Small intestine (tissue), 7 donors: ENCODE measurements at regions not wholly inside any gene's neighbourhood (a gene's known extent, or its start where the extent isn't known, plus 50 kb on each side); places are given as distances from the start of the nearest gene placed in this dataset.
"Not testable (repeated sequence)": the region's sequence is repeated elsewhere in the genome, so short reads cannot be mapped to it uniquely, and the experiment has no call there.

Source experiments
- DNase-seq, 2 donors: peaks; one replicate each; pipeline versions ENCODE4 v3.0.0 to v3.0.0-alpha.2; 2013
- FAIRE-seq: peaks from 2 replicates; lab custom pipeline; 2012; peaks lifted over from hg19 to GRCh38; lab: Jason Lieb, UNC
- H3K27ac ChIP-seq, 3 donors: one replicate each; pipeline ENCODE4 v1.5.1; 2013; ENCODE audit warnings: low read length in 2 of 3, mild to moderate bottlenecking in 2 of 3, control low read depth in 1 of 3, inconsistent platforms in 1 of 3, low read depth in 1 of 3, moderate library complexity in 1 of 3
- H3K27me3 ChIP-seq, 3 donors: one replicate each; pipeline ENCODE4 v1.6.1; 2013; ENCODE audit warnings: low read length in 3 of 3, inconsistent platforms in 1 of 3; ENCODE audit not compliant: control insufficient read depth in 3 of 3, insufficient read depth in 3 of 3
- H3K36me3 ChIP-seq, 3 donors: one replicate each; pipeline ENCODE4 v1.6.1; 2013; ENCODE audit warnings: low read length in 3 of 3, inconsistent platforms in 1 of 3, low read depth in 1 of 3, mild to moderate bottlenecking in 1 of 3, moderate library complexity in 1 of 3; ENCODE audit not compliant: control insufficient read depth in 3 of 3, insufficient read depth in 2 of 3
- H3K4me1 ChIP-seq, 3 donors: one replicate each; pipeline ENCODE4 v1.6.1; 2013; ENCODE audit warnings: low read length in 2 of 3, inconsistent platforms in 1 of 3, low read depth in 1 of 3, mild to moderate bottlenecking in 1 of 3, moderate library complexity in 1 of 3; ENCODE audit not compliant: control insufficient read depth in 3 of 3, insufficient read depth in 2 of 3
- H3K4me3 ChIP-seq, 3 donors: one replicate each; pipeline ENCODE4 v1.5.1; 2013; ENCODE audit warnings: low read length in 3 of 3, control low read depth in 1 of 3, inconsistent platforms in 1 of 3, low read depth in 1 of 3, mild to moderate bottlenecking in 1 of 3, moderate library complexity in 1 of 3
- H3K9me3 ChIP-seq, 2 donors: one replicate each; pipeline ENCODE4 v1.6.1; 2013; ENCODE audit warnings: low read depth in 1 of 2, low read length in 1 of 2; ENCODE audit not compliant: control insufficient read depth in 2 of 2, insufficient read depth in 1 of 2
- WGBS, 3 donors: extraction: QIAGEN DNeasy Blood & Tissue Kit; methylation state at CpG; one replicate each; pipeline ENCODE4 v1.1.7; 2013; 5-methylcytosine and 5-hydroxymethylcytosine counted together
- donor health status: healthy with polysubstance abuse.
- donor health status: control.
- donor health status: control.
- donor health status: Bipolar disorder and iron deficiency.
- donor health status: healthy.

DNA sequence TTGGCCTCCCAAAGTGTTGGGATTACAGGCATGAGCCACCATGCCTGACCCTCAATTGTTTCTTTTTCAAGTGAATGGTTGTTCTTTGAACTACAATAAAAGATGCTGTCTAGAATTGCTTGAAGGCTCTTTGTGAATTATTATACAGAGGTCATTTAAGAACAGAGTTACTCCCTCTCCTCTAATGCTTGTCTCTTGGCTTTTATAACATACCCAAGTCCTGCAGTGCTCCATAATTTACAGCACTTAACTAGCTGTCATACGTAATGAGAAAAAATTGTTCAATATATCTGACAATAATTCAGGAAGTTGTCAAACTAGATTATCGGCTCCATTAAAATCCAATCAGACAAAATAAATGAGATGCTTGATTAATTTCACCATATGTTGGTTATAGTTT is 823.0 kb upstream of the ATXN7L3B start:
- no peak overlapping the region for H3K27ac ChIP-seq
- no peaks in the 10 kb centered on the region for H3K27me3 ChIP-seq
- H3K9me3 ChIP-seq = no peaks in the 10 kb centered on the region
- H3K4me1 ChIP-seq = no peaks in the 10 kb centered on the region
- H3K4me3 ChIP-seq = no peak overlapping the region
- FAIRE-seq = no peak
- DNase-seq = no peak
- no peaks in the 10 kb centered on the region for H3K36me3 ChIP-seq
- 76 to 83% (median 80%) methylated on average over 2 of the region's 2 CpGs for WGBS, 3 donors

DNA sequence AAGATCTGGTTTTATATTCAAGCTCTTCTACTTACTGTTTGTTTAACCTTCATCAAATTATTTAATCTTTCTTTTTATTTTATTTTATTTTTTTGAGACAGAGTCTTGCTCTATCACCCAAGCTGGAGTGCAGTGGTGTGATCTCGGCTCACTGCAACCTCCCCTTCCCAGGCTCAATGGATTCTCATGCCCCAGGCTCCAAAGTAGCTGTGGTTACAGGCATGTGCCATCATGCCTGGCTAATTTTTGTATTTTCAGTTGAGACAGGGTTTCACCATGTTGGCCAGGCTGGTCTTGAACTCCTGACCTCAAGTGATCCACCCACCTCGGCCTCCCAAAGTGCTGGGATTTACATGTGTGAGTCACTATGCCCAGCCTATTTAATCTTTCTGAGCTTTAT is 821.5 kb upstream of the ATXN7L3B start:
- not testable (repeated sequence) for H3K27me3 ChIP-seq, H3K27ac ChIP-seq, DNase-seq, H3K9me3 ChIP-seq, H3K36me3 ChIP-seq, H3K4me3 ChIP-seq, FAIRE-seq, H3K4me1 ChIP-seq
- WGBS, 3 donors = 42 to 58% (median 46%) methylated on average over 2 of the region's 2 CpGs

DNA sequence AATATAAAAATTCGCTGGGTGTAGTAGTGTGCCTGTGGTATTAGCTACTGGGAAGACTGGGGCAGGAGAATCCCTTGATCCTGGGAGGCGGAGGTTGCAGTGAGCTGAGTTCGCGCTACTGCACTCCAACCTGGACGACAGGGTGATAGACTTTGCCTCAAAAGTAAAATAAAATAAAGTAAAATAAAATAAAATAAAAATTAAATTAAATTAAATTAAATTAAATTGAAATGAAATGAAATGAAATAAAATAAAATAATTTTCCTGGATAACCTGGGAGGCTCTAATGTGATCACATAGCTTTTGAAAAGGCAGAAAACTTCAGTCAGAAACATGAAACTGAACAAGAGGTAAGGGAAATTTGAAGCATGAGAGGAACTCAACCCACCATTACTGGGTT is 818.4 kb upstream of the ATXN7L3B start:
- H3K9me3 ChIP-seq = no peaks in the 10 kb centered on the region
- H3K27me3 ChIP-seq = no peaks in the 10 kb centered on the region
- DNase-seq = no peak
- WGBS, 3 donors = 84 to 92% (median 86%) methylated on average over 5 of the region's 5 CpGs
- H3K27ac ChIP-seq = no peak overlapping the region
- FAIRE-seq = no peak
- no peak overlapping the region for H3K4me3 ChIP-seq
- no peaks in the 10 kb centered on the region for H3K4me1 ChIP-seq
- no peaks in the 10 kb centered on the region for H3K36me3 ChIP-seq

DNA sequence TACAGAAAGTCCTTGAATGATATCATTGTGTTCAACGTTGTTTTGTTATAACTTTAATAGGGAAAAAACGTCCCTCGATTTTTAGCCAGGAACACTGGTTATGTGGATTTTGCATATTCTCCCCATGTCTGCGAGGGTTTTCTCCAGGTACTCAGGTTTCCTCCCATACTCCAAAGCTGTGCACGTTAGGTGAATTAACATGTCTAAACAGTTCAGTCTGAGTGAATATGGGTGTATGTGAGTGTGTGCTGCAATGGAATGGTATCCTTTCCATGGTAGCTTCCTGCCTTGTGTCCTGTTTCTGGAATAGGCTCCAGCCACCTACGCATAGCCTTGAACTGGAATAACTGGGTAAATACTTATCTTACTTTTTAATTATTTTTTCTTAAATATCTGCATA is 810.8 kb upstream of the ATXN7L3B start:
- WGBS, 3 donors = 80 to 84% (median 82%) methylated on average over 6 of the region's 6 CpGs
- Histone ChIP-seq H3K27me3 (no peaks in the 10 kb centered on the region), H3K4me3 (no peak overlapping the region), H3K36me3 (no peaks in the 10 kb centered on the region), H3K4me1 (no peaks in the 10 kb centered on the region), H3K9me3 (no peaks in the 10 kb centered on the region), H3K27ac (no peak overlapping the region)
- FAIRE-seq (no peak), DNase-seq (no peak)

DNA sequence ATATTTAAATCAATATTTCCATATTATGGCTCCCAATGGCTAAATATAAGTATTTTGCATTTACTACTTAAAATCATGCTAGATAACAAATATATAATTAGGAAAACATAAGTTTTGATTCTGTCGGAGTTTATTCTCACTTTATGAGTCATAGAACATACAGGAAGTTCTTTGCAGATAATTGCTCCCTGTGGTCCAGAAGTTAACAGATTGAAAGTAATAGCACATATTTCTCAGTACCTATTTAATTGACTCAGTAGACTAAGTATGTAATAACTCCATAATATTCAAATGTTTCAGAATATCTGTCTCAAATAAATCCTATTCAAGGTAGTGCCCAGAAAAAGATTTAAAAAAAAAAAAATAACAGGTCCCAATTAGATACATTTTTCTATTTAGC is 806.0 kb upstream of the ATXN7L3B start:
- Histone ChIP-seq H3K4me1 (no peaks in the 10 kb centered on the region), H3K27ac (no peak overlapping the region), H3K27me3 (no peaks in the 10 kb centered on the region), H3K4me3 (no peak overlapping the region), H3K36me3 (no peaks in the 10 kb centered on the region), H3K9me3 (no peaks in the 10 kb centered on the region)
- WGBS, 3 donors = 44 to 60% (median 55%) methylated on average over 1 of the region's 1 CpG
- DNase-seq (no peak), FAIRE-seq (no peak)

DNA sequence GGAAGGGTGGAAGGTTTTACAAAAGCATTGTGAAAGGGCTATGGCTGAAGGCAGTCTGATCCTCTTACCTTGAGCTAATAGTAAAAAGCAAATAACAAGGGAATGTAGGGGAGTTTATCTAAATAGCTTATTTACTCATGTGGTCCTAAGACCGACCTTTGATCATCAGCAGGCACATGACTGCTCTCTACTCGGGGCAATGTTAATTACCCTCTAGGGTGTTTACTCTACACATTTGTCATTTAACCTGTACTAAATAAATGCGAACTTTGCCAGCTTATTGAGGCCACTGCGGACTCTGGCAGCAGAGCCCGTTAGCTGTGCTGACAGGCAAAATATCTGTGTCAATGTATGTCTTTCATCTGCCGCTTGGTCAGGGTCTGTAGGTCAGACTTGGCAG is 768.3 kb upstream of the ATXN7L3B start:
- DNase-seq = no peak
- no peak for FAIRE-seq
- 32 to 45% (median 38%) methylated on average over 6 of the region's 6 CpGs for WGBS, 3 donors
- no peaks in the 10 kb centered on the region for H3K4me1 ChIP-seq
- H3K36me3 ChIP-seq = no peaks in the 10 kb centered on the region
- H3K27me3 ChIP-seq = no peaks in the 10 kb centered on the region
- no peak overlapping the region for H3K4me3 ChIP-seq
- no peak overlapping the region for H3K27ac ChIP-seq
- peaks cover 0 to 24% of the 10 kb centered on the region in 2 donors for H3K9me3 ChIP-seq

DNA sequence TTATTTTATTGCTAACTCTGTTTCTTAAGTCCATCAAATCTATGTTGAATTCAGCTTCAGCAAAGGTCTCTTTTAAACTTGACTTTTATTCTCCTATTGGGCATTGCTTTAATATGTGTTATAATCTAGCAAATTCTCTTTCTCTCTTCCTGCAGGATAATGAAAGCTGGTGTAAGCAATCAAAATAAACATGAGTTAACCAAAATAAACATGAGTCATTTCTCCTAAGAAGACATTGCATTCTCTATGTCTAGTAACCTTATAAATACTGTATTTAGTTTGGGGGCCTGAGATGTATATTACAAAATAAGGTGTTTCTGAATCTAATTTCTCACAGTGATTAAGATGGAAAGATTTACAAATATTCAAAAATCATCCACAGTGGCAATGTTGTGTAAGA is 739.1 kb upstream of the ATXN7L3B start:
- FAIRE-seq = no peak
- DNase-seq = no peak
- Histone ChIP-seq H3K9me3 (peaks cover 1 to 10% of the 10 kb centered on the region in 2 donors), H3K27me3 (no peaks in the 10 kb centered on the region), H3K27ac (no peak overlapping the region), H3K36me3 (no peaks in the 10 kb centered on the region), H3K4me1 (no peaks in the 10 kb centered on the region), H3K4me3 (no peak overlapping the region)

DNA sequence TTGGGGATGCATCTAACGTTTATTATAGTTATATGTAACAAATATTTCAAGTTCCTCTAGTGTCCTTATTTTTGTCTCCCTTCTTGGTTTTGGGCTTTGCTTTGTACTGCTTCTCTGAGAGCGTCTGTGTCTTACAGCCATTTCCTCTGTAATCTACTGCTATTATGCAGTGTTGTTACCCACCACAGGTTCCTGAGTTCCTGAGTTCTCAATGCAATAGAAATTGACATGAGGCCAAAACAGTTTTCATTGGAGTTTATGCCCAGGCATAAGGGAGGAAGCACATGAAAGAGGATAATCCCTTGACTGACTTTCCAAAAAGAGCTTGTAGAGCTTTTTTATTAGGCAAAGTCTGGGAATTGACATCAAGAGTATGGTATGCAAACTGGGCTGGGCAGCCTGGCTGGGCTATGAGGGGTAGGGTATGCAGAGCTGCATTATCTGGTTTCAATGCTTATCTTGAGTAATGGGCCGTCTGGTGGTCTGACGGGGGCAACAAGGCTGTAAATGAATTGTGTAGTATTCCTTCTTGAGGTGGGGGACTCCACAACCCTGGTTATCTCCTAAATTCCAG is 722.5 kb upstream of the ATXN7L3B start:
- FAIRE-seq = no peak
- DNase-seq = no peak
- no peaks in the 10 kb centered on the region for H3K4me1 ChIP-seq
- 48 to 57% (median 50%) methylated on average over 4 of the region's 4 CpGs for WGBS, 3 donors
- H3K27ac ChIP-seq = no peak overlapping the region
- no peaks in the 10 kb centered on the region for H3K9me3 ChIP-seq
- H3K4me3 ChIP-seq = no peak overlapping the region
- H3K27me3 ChIP-seq = no peaks in the 10 kb centered on the region
- H3K36me3 ChIP-seq = no peaks in the 10 kb centered on the region

DNA sequence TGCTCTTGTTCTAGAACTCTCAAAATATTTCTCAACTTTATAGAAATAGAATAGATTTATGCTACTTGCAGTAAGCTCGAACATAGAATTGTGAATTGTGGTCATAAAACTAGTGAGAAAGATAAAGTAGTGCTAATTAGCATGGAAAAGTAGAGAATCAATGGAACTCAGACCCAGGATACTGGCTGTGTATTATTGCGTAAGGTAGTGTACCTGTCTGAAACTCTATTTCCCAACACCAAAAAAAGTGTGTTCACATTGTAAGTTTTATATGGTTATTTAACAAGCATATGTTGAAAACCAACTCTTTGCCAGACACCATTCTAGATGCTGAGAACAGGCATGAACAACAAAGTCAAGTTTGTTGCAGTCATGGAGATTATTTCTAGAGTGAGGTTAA is 720.5 kb upstream of the ATXN7L3B start:
- no peak overlapping the region for H3K4me3 ChIP-seq
- peaks cover 0 to 4% of the 10 kb centered on the region in 2 donors for H3K9me3 ChIP-seq
- H3K27me3 ChIP-seq = no peaks in the 10 kb centered on the region
- 47 to 67% (median 52%) methylated on average over 2 of the region's 2 CpGs for WGBS, 3 donors
- H3K27ac ChIP-seq = no peak overlapping the region
- H3K4me1 ChIP-seq = no peaks in the 10 kb centered on the region
- FAIRE-seq (no peak), DNase-seq (no peak)
- H3K36me3 ChIP-seq = no peaks in the 10 kb centered on the region
